Heart left ventricle (tissue), 13 donors: ENCODE measurements at regions not wholly inside any gene's neighbourhood (a gene's known extent, or its start where the extent isn't known, plus 50 kb on each side); places are given as distances from the start of the nearest gene placed in this dataset.

Experiments used
- CTCF ChIP-seq, 12 donors: fragments of 200-600 bp; sonication (generic) in 4 of 12; IDR thresholded peaks; one replicate each; pipeline versions ENCODE4 v1.5.0 to v1.8.0; 2018 to 2022; ENCODE audit warnings: antibody characterized with exemption in 12 of 12, mild to moderate bottlenecking in 5 of 12
- POLR2A ChIP-seq, 2 donors: fragments of 450-650 bp; IDR thresholded peaks; one replicate each; pipeline ENCODE4 v1.6.1; 2017; ENCODE audit warnings: antibody characterized with exemption in 2 of 2, mild to moderate bottlenecking in 2 of 2, moderate library complexity in 2 of 2
- donor health status: ischemic (EF 13 %, LVEDD 7.1; RV severe dilation, severe dysfunction).
- donor health status: DM: no; HTN: yes; CAD: no.
- donor health status: DM: no; HTN: no; CAD: no.
- donor health status: ischemic (EF 25% LVEDD 6.9; RV normal size, moderate dysfunction).
- donor health status: ischemic (EF 25% LVEDD 5.7; RV mildly dilated, moderate dysfunction).
- donor health status: ischemic (EF 35%, LVEDD 5.7; RV mildly dilated, moderate dysfunction).
- donor health status: nonischemic (EF 11% LVEDD 7.7; RV severe dilation, severe dysfunction).
- donor health status: DM: yes; HTN: yes; CAD: no.
- donor health status: PGD.
- donor health status: ischemic (EF 29% LVEDD 5.4; RV normal size, mild dysfunction).
- donor health status: nonischemic (EF 23%, LVEDD 6.1; RV moderate dilation, normal function).

GRCh38 chr18:1062588-1062987 is 157.9 kb downstream of the ADCYAP1 start:
- TF ChIP-seq POLR2A (IDR thresholded peaks at IDR 0.05) = no peak
- TF ChIP-seq CTCF (IDR thresholded peaks at IDR 0.05) = no peak
